ENCODE measurements at regions not wholly inside any gene's neighbourhood (a gene's known extent, or its start where the extent isn't known, plus 50 kb on each side); places are given as distances from the start of the nearest gene placed in this dataset.
"Not testable (repeated sequence)": the region's sequence is repeated elsewhere in the genome, so short reads cannot be mapped to it uniquely, and the experiment has no call there.

DNA sequence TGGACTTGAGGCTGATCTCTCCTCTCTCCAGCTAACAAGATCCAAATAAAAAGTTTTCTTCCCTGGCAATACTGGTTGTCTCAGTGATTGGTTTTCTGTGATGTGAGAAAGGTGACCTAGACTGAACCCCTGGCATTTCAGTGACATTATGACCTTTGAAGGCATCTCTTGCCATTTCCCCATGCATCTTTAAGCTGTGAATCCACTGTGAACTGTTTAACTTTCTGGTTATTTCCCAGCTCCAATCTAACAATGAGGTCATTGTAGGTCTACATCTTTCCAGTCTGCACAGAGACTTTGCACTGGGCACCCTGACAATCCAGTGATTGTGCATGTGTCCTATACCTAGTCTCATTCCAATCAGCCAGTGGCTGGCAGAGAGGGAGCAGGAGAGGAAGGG, 155.9 kb upstream of the NUDT4 start:
- no peak for DNase-seq

DNA sequence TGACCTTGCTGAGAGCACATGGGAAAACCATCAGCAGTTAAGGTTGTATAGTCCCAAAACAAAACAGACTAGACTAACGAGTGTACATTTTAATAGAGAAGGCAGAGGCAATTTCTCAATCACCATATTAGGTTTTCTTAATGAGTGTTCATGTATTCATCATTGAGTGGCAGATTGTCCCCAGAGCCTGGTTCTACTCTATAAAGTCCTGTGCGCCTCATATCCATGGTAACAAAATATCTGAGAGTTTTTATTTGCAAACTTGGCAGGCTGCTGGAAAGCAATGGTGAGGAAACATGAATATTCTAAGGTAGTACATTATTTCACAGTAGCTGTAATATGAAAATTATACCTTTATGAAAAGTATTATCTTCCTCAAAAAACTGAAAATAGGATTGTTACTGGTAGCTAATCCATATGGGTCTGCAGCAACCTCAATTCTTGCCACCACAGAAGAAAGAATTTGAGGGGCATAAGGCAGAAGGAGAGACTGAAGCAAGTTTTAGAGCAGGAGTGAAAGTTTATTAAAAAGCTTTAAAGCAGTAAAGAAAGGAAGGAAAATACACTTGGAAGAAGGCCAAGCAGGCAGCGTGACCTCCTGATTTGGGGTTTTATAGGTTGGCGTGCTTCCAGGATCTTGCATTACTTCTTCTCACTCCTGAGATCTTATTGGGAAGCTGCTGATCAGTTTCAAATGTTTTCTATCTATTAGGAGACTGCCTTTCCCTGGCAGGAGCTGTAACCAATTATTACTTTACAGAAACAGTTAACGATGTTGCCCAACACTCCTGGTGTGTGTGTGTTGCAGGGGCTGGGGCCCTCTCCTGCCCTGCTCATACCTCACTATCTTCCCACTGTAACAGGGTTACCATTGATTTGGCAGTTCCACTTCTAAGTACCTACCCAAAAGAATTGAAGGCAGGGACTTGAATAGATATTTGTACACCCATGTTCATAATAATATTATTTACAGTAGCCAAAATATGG, 154.0 kb upstream of the NUDT4 start:
- DNase-seq, result peak; percentile 54

DNA sequence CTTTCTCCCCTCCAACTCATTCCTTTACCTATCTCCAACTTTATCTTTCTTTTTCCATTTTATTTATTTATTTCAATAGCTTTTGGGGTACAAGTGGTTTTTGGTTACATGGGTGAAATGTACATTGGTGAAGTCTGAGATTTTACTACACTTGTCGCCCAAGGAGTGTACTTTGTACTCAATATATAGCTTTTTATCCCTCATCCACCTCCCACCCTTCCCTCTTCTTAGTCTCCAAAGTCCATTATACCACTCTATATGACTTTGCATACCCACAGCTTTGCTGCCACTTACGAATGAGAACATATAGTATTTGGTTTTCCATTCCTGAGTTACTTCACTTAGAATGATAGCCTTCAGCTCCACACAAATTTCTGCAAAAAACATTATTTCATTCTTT, 152.6 kb upstream of the NUDT4 start:
- DNase-seq, result no peak

DNA sequence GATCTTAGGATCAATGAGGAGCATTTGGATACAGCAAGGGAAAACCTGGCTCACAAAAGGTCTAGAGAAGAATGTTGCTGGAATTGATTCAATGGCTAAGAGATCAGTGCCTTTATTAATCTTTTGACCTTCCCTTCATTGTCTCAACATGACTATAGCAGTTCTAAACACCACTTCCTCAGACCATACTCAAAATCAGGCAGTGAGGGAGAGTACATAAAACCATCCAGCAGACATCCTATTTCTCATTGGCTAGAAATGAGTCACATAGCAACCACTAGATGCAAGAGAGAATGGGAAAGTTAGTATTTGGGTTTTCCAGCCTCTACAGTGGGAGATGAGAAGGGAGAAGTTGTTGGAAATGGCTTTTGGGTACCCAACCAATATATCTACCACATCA, 151.4 kb upstream of the NUDT4 start:
- DNase-seq, result no peak

DNA sequence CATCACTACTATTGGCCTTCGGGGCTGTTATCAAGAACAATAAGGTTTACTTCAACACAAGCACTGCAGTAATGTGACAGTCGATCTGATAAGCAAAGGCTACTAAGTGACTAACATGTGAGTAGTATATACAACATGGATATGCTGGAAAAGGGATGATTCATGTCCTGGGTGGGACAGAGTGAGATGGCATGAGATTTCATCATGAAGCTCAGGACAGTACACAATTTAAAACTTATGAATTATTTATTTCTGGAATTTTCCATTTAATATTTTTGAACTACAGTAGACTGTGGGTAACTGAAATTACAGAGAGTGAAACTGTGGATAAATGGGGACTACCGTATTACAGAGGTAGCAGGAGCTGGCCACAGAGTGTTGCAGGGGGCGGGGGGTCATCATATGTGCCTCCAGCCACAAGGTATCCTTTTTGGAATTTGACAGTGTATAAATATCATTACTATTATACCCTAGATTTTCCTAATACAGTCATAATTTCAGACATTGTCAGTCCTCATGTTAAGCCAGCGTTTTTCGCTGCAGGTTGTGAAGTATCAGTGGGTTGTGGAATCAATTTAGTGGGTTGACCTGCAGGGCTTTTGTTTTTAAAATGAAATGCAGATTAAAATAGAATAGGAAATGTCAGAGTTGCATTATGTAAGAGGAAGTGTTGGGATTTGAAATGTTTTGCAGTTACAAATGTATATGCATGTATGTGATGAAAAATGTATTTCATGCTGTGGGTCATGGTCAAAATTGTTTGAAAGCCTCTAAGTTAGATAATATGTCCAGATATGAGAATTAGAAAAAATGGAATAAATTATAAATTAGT, 148.0 kb upstream of the NUDT4 start:
- DNase-seq, result peak; percentile 68

DNA sequence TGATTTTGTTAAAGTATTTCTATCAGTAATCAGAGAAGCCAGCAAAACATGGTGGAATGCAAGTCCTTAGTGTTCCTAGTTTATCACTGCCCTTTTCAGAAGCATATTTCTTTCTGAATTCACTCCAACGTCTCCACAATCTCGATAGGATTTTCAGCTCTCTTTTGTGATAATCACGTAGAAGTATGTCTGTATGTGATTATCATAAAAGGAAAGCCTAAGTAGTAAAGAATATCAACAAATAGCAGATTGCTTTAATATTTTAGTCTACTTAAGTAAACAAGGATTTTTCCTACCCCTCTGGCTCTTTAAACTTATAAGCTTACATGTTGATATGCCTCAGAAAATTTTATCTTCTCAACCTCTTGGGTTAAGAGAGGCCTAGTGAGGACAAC, 147.4 kb upstream of the NUDT4 start:
- DNase-seq, result no peak

DNA sequence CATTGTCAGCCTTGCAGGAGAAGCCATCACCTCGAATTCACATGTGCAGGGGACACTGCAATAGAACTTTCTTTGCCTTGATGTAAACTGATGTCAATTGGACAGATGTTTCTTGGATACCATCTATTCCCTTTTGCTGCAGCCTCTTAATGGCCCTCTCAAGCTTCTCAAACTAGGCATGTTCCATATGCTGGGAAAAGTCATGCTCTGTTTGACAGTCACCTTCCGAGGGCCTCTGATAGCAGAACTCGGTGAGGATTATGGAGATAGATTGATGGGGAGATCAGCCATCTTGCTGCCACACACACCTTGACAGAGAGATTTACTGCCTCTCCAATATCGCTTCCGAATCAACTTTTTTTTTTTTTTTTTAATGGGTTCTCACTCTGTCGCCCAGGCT, 145.8 kb upstream of the NUDT4 start:
- no peak for DNase-seq

DNA sequence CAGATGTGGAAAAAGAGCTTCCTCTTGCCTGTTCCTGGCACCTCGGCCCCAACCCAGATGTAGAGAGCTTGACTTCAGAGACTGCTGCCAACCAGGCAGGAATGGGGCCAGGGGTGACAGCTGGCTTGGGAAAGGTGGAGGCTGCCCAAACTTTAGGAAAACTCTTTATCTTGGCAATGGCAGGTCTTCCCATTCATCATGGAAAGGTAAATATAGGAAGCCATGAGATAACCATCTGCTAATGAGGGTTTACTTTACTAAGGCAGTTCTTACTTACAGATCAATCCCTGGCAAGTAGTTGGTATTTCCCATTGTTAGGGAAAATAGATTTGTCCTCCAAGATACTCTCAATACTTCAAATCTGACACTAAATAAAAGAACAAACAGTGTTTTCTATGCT, 143.1 kb upstream of the NUDT4 start:
- no peak for DNase-seq

DNA sequence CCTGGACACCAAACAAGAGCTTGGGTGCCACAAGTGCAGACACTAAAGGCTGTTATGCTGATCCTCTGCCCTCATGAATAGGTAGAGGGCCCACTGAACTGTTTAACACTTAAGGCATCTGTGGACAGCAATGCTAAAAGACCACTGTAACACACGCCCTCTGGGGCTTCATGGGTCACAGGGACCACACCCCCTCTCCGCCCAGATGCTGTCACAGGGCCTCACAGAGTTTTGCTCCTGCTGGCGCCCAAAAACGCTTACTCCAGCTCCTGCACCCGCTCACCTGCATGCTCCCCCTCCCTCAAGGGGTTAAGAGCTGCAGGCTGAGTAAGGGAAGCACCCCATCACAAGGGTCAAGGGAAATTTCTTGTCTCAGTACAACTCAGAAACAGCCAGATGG, 141.8 kb upstream of the NUDT4 start:
- no peak for DNase-seq

DNA sequence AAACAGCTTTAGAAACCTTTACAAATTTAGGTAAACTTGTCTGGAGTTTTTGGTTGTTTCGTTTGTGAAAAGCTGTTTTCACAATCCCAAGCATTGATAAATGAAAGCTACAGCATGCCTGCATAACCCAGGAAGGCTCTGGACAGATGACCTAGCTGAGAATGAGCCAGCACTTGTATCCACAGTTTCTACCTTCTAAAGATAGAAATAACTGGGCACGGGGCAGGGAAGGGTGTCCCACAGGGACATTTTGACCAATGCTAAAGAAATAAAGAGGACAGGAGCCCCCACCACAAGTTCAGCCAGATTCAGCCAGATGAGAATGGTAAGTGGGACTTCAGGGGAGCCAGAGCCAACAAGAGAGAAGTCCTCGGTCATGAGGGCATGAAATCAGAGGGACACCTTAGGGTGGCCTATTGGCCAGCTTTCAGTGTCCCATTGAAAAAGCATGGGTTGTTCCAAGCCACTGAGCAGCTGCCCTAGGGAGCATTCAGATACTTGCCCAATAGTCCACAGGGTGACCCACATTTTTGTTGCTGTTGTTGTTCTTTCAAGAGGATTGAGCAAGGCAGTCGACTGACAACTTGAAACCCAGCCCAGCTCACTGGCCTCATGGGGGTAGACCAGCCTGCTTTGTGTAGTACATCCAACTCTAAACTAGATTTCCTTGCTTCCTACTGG, 140.3 kb upstream of the NUDT4 start:
- no peak for DNase-seq

DNA sequence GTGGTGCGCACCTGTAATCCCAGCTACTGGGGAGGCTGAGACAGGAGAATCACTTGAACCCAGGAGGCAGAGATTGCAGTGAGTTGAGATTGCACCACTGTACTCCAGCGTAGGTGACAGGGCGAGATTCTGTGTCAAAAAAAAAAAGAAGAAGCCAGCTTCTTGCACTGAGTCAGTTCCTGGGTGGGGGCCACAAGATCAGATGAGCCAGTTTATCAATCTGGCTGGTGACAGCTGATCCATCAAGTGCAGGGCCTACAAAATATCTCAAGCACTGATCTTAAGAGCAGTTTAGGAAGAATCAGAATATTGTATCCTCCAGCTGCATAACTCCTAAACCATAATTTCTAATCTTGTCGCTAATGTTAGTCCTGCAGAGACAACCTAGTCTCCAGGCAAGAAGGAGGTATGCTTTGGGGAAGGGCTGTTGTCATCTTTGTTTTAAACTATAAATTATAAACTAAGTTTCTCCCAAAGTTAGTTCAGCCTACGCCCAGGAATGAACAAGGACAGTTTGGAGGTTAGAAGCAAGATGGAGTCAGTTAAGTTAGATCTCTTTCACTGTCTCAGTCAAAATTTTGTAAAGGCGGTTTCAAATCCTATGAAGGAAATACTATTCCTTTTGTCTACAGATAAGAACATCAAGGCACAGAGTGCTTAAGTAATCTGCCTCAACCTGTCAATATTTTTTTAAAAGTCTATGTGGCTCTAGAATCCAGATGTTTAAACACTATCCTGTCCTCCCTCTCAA, 139.0 kb upstream of the NUDT4 start:
- DNase-seq, result not testable (repeated sequence)

DNA sequence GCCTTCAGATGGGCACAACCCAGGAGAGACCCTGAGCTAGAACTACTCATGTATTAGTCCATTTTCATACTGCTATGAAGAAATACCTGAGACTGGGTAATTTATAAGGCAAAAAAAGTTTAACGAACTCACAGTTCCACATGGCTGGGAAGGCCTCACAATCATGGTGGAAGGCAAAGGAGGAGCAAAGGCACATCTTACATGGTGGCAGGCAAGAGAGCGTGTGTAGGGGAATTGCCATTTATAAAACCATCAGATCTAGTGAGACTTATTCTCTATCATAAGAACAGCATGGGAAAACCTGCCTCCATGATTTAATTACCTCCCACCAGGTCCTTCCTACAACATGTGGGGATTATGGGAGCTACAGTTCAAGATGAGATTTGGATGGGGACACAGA, 137.9 kb upstream of the NUDT4 start:
- DNase-seq, result not testable (repeated sequence)

DNA sequence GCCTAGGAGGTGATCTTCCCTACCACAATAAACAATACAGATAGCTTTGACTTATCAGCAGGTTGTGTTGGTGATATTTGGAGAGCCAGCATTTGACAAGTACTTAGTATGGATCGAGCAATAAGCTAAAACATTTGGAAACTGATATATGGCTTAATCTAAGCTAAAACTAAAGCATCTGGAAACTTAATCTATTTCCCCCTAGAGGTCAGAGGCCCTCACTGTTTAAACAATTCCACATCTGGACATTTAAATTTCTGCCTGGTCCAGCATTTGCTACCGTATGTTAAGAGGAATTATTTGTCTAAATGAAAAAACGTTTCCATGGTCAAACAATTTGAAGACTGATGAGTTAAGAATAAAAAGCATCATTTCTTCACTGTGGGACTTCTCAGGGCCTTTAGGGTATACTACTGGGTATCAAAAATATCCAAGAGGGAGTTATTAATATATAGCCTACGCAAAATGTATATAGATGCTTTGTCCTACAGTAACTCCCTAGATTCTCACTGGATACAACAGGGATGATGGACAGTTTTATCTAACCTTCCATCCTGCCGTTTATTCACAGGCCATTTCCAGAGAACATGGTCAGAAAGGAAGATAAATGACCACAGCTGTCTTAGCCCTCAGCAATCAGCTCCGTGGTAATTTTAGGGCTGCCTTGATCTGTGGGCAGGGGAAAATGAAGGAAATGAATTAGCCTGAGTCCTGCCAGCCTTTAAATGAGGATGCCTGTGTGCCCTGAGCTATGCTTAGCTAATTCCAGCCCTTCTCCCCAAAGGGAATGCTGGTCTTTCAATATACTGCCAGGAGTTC, 135.4 kb upstream of the NUDT4 start:
- no peak for DNase-seq

DNA sequence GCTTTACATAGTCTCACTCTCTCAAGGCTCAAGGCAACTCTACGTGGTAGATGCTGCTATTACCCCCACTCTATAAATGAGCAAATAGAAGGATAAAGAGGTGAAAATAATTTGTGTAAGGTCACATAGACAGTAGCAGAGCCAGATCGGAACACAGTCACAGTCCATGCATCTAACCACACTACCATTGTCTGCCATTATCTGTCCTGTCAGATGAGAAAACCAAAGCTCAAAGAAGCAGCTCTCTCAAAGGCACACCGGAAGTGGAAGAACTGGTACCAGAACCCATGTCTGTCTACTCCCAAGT, 134.4 kb upstream of the NUDT4 start:
- DNase-seq, result no peak

DNA sequence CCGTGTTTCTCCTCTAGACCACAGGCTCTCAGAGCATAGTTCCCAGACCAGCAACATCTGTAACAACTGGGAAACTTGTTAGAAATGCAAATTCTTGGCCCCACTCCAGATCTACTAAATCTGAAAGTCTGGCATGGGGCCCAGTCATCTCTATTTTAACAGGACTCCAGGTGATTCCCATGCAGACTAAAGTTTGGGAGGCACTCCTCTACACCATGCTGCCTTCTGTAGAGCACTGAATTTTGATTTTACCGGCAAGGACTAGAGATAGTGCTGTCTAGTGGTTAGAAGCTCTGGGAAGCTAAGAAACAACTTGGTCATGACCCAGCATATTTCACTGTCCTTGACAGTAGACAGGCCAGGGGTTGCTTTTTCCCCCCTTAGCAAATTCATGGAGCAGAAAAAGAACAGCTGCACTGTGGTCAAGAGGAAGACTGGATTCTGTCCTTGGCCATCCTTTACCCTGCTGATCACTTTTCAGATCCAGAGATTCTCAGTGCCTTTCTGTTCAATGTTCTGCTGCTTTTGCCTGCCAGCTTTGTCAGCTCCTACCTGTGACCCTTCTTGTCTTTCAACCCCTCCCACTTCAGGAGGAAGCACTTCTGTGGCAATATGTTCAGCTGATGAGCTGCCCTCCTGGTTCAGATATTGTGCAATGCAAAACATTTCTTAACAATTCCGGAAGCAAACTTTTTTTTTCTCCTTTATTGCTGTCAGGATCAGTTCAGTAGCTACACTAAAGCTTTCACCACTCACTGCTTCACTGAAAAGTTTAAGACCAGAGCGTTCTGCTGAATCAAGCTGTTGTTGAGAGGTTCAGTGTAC, 133.8 kb upstream of the NUDT4 start:
- DNase-seq, result peak; percentile 31

DNA sequence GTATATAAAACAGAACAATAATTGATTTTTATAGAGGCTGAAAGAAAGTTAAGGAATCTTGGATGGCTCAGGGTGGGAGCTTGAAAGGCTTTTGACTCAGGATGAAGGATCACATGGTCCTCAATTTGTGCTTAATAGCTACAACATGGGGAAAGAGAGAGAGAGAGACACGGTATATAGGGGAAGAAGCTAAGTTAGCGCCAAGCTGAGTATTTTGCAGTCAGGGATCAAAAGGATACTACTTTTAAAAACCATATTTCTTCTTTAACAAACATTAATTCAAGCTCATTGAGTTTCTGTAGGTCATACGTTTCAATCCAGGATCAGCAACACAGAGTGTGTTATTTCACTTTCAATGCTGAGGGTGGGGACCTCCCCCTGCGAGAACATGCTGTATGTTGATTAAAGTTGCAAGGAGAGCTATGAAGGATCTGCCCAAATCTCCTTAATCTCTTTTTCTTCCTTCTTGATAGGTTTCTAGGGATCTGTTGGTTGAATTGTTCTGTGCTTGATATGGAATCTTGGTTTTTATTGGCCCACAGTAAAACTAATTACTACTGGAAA, 133.1 kb upstream of the NUDT4 start:
- DNase-seq, result no peak

DNA sequence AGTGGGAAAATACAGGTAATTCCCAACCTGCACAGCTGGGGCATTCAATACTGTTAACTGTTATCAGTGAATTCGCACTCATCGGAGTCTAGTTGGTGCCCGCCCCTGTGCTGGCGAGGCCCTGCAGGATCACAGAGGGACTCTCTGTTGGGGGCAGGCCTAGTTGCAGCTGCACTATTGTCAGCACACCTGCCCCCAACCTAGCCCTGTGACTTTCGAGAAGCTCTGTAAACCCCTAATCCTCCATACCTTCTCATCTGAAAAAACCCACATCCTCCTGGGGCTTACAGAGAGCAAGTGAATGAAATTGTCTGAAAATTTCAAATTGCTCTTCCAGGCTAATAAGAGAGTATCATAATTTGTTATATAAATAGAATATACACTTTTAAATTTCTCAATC, 132.2 kb upstream of the NUDT4 start:
- DNase-seq, result peak; percentile 12

DNA sequence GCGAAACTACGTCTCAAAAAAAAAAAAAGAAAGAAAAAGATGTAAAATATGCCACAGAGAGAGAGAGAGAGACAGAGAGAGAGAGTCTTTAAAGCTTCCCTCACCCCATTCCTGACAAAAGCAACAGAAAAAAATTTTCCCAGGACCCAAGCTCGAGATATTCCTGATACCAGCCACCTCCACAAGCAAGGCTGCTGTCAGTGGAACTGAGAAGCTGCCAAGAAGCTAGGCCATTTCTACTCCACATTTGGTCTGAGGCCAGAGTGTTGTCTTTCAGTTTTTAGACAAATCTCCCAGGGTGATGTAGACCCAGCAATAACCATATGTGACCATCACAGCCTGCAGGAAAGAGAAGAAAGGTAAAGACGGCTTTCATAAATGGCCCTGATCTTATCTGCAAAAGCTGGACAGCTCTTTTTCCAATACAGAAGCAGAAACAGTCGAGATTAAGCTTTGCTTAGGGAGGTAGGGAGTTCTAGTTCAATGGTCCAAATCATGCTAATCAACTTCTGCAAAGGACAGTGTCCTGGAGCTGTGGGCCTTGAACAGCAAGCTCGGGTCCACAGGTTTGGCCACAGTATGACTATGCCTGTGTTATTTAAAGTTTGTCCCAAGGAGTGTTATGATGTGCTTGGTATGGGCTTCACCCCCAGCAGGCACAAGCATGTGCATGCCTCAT, 130.3 kb upstream of the NUDT4 start:
- no peak for DNase-seq

DNA sequence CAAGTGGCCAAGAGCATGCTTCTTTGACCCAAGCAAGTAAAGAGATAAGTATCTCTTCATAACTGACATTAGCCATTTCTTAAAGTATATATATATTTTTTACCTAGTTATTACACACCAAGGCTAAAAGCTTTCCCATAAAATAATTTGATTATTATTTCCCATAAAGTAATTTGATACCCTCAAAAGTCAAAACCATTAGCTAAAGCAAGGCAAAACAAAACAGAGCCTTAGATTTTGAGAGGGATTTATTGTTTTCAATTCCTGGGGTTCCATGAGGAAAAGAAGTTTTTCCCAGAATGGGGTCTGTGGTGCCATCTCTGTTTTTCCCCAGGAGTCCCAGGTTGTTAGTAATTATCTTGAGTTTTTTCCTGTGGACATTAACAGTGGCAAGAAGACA, 125.5 kb upstream of the NUDT4 start:
- no peak for DNase-seq

DNA sequence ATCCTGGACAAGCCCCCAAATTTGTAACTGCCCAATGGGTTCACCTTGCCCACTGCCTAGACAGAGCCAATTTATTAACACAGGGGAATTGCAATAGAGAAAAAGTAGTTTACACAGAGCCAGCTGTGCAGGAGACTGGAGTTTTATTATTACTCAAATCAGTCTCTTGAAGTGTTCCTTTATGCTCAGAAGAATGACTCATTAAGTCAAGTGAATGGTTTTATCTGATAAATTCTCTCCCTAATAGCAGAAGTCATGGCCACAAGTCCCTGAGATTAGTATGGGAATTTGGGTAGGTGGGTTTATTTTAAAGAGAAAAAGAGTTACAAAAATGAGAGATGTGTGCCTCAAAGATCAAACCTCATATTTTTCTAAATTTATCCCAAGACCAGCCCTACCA, 122.8 kb upstream of the NUDT4 start:
- DNase-seq, result no peak

Measured in hematopoietic multipotent progenitor cell treated with erythropoietin and hydrocortisone succinate and interleukin-3 and kit ligand, for 8 days (in vitro differentiated cells).